Pancreas (tissue), 10 donors: ENCODE measurements at regions not wholly inside any gene's neighbourhood (a gene's known extent, or its start where the extent isn't known, plus 50 kb on each side); places are given as distances from the start of the nearest gene placed in this dataset.
"Not testable (repeated sequence)": the region's sequence is repeated elsewhere in the genome, so short reads cannot be mapped to it uniquely, and the experiment has no call there.

ENCODE experiments used
- ATAC-seq, 4 donors: fragments of 200-7000 bp; cut with Tn5 transposase; one replicate each; pipeline versions ENCODE4 v1.8.0 to v1.9.1; 2020; ENCODE audit warnings: mild to moderate bottlenecking in 4 of 4, moderate library complexity in 4 of 4
- DNase-seq, 6 donors: peaks; one replicate each; pipeline ENCODE4 v3.0.0-alpha.2; 2020
- FAIRE-seq: peaks from 2 replicates; lab custom pipeline; 2012; peaks lifted over from hg19 to GRCh38; lab: Jason Lieb, UNC
- H3K27ac ChIP-seq, 4 donors: fragments of 200-600 bp; sonication (generic); 1 replicate in 3 of 4; 2 replicates in 1 of 4; pipeline versions ENCODE4 v1.5.0 to v1.8.0; 2020
- H3K27me3 ChIP-seq, 4 donors: fragments of 200-600 bp; one replicate each; pipeline ENCODE4 v1.8.0; 2021
- H3K36me3 ChIP-seq, 3 donors: fragments of 200-600 bp; sonication (generic) in 1 of 3; one replicate each; pipeline versions ENCODE4 v1.5.0 to v1.8.0; 2020 to 2021
- H3K4me1 ChIP-seq, 3 donors: fragments of 200-600 bp; one replicate each; pipeline ENCODE4 v1.8.0; 2021
- H3K4me3 ChIP-seq, 4 donors: fragments of 200-600 bp; sonication (generic) in 2 of 4; one replicate each; pipeline versions ENCODE4 v1.5.0 to v1.8.0; 2020 to 2021
- H3K9me3 ChIP-seq, 4 donors: fragments of 200-600 bp; one replicate each; pipeline ENCODE4 v1.8.0; 2021
- CTCF ChIP-seq, 4 donors: fragments of 200-600 bp; sonication (generic) in 3 of 4; IDR thresholded peaks; one replicate each; pipeline versions ENCODE4 v1.5.0 to v1.8.0; 2021; ENCODE audit warnings: antibody characterized with exemption in 4 of 4
- WGBS, 2 donors: extraction: QIAGEN DNeasy Blood & Tissue Kit; methylation state at CpG; one replicate each; pipeline ENCODE4 v1.1.7; 2013; 5-methylcytosine and 5-hydroxymethylcytosine counted together
- intact Hi-C, 3 donors: fragments of 100-400 bp; cut with DNase I; formaldehyde crosslinking; loops; one replicate each; pipeline versions ENCODE4 v1.11.1 to v1.14.2; 2022
- donor health status: healthy with polysubstance abuse.
- donor health status: DM: no; HTN: no; CAD: no; lungs with moderate emphysema.
- donor health status: DM: no; HTN: no; CAD: no.
- donor health status: control.
- donor health status: control.
- donor health status: Bipolar disorder and iron deficiency.
- donor health status: DM: yes; HTN: yes; CAD: no.
- donor health status: DM: no; HTN: no; CAD: no.
- donor health status: DM: no; HTN: no; CAD: no.
- donor health status: DM: yes; HTN: yes; CAD: no.

- FAIRE-seq (no peak), ATAC-seq (no peak), DNase-seq (no peak)
- no peak for TF ChIP-seq CTCF (IDR thresholded peaks at IDR 0.05)
- H3K4me3 ChIP-seq: no peak overlapping the region
- no peaks in the 10 kb centered on the region for H3K36me3 ChIP-seq
- WGBS, 2 donors: 89% methylated on average over 1 of the region's 1 CpG
- intact Hi-C loops: no loop called here
- H3K27me3 ChIP-seq: peaks cover 0 to 3% (median 0%) of the 10 kb centered on the region in 4 donors
- no peaks in the 10 kb centered on the region for H3K9me3 ChIP-seq
- H3K4me1 ChIP-seq: no peaks in the 10 kb centered on the region
- H3K27ac ChIP-seq: no peak overlapping the region
Measured at GRCh38 chr1:232162001-232162400, 467.9 kb downstream of the SIPA1L2 start.

GRCh38 chr1:232158558-232158957 lies 471.4 kb downstream of the SIPA1L2 start:
- H3K4me3 ChIP-seq, FAIRE-seq, intact Hi-C loops, H3K27ac ChIP-seq, H3K36me3 ChIP-seq, DNase-seq, H3K4me1 ChIP-seq, ATAC-seq, H3K9me3 ChIP-seq, H3K27me3 ChIP-seq: not testable (repeated sequence)
- 85 to 89% methylated on average over 2 of the region's 2 CpGs for WGBS, 2 donors

GRCh38 chr1:232156070-232156469 lies 473.9 kb downstream of the SIPA1L2 start:
- WGBS, 2 donors: 83 to 87% methylated on average over 3 of the region's 3 CpGs
- FAIRE-seq, H3K9me3 ChIP-seq, intact Hi-C loops, ATAC-seq, H3K27me3 ChIP-seq, H3K4me3 ChIP-seq, H3K36me3 ChIP-seq, DNase-seq, H3K4me1 ChIP-seq, H3K27ac ChIP-seq: not testable (repeated sequence)

GRCh38 chr1:232153652-232154051 lies 476.3 kb downstream of the SIPA1L2 start:
- peaks cover 0 to 3% (median 0%) of the 10 kb centered on the region in 4 donors for H3K27me3 ChIP-seq
- no peak for TF ChIP-seq CTCF (IDR thresholded peaks at IDR 0.05)
- H3K4me1 ChIP-seq: no peaks in the 10 kb centered on the region
- intact Hi-C loops: no loop called here
- H3K4me3 ChIP-seq: no peak overlapping the region
- FAIRE-seq (no peak), DNase-seq (no peak), ATAC-seq (no peak)
- H3K36me3 ChIP-seq: no peaks in the 10 kb centered on the region
- H3K27ac ChIP-seq: no peak overlapping the region
- H3K9me3 ChIP-seq: no peaks in the 10 kb centered on the region

GRCh38 chr1:232150770-232151548 lies 479.0 kb downstream of the SIPA1L2 start:
- Histone ChIP-seq H3K27me3 (no peaks in the 10 kb centered on the region), H3K27ac (no peak overlapping the region), H3K36me3 (no peaks in the 10 kb centered on the region), H3K9me3 (no peaks in the 10 kb centered on the region), H3K4me3 (no peak overlapping the region), H3K4me1 (no peaks in the 10 kb centered on the region)
- FAIRE-seq: no peak
- DNase-seq: no peak
- ATAC-seq: no peak
- intact Hi-C loops: no loop called here
- TF ChIP-seq CTCF (IDR thresholded peaks at IDR 0.05): no peak
- WGBS, 2 donors: 71 to 77% methylated on average over 8 of the region's 8 CpGs
